WTC11 (cell line): ENCODE measurements at regions not wholly inside any gene's neighbourhood (a gene's known extent, or its start where the extent isn't known, plus 50 kb on each side); places are given as distances from the start of the nearest gene placed in this dataset.

ENCODE experiments used
- ATAC-seq: fragments of 200-7000 bp; cut with Tn5 transposase; 2 replicates; pipeline ENCODE4 v1.10.0; 2021; ENCODE audit warnings: mild to moderate bottlenecking, moderate library complexity
- CTCF ChIA-PET: fragments of 300-600 bp; sonication (Branson Sonifier 250); formaldehyde crosslinking; loops from one replicate; lab custom pipeline; 2021; ENCODE audit warnings: antibody characterized with exemption; lab: Charles Lee
- POLR2A ChIA-PET: fragments of 350-600 bp; sonication (Branson Sonifier 250); formaldehyde crosslinking; loops from one replicate; lab custom pipeline; 2021; ENCODE audit warnings: antibody characterized with exemption; lab: Charles Lee
- DNase-seq: peaks from one replicate; pipeline ENCODE4 v3.0.0; 2021; ENCODE audit warnings: low spot score
- H3K27ac Mint-ChIP-seq: 2 replicates; pipeline ENCODE4 v1.8.0; 2021; ENCODE audit warnings: mixed read lengths
- H3K27me3 Mint-ChIP-seq: 2 replicates; pipeline ENCODE4 v1.8.0; 2021; ENCODE audit warnings: low read depth, mild to moderate bottlenecking, moderate library complexity, mixed read lengths
- H3K36me3 Mint-ChIP-seq: 2 replicates; pipeline ENCODE4 v1.8.0; 2021; ENCODE audit warnings: mixed read lengths
- H3K4me1 Mint-ChIP-seq: 2 replicates; pipeline ENCODE4 v1.8.0; 2022; ENCODE audit warnings: mixed read lengths
- H3K4me3 Mint-ChIP-seq: 2 replicates; pipeline ENCODE4 v1.8.0; 2021; ENCODE audit warnings: mild to moderate bottlenecking, moderate library complexity, mixed read lengths
- H3K9me3 Mint-ChIP-seq: 2 replicates; pipeline ENCODE4 v1.8.0; 2021; ENCODE audit warnings: mixed read lengths
- ATF1 ChIP-seq: sonication (generic); formaldehyde crosslinking; IDR thresholded peaks from 2 replicates; pipeline ENCODE4 v1.8.1; 2023; ENCODE audit warnings: mild to moderate bottlenecking, moderate library complexity, missing genetic modification reagents
- ATF6 ChIP-seq: sonication (generic); formaldehyde crosslinking; IDR thresholded peaks from 2 replicates; pipeline ENCODE4 v1.8.1; 2023; ENCODE audit warnings: mild to moderate bottlenecking, missing genetic modification reagents
- CREM ChIP-seq: sonication (generic); formaldehyde crosslinking; IDR thresholded peaks from 2 replicates; pipeline ENCODE4 v1.8.1; 2022; ENCODE audit warnings: mild to moderate bottlenecking, missing genetic modification reagents, moderate library complexity
- E2F1 ChIP-seq: sonication (generic); formaldehyde crosslinking; IDR thresholded peaks from 2 replicates; pipeline ENCODE4 v1.8.0; 2022; ENCODE audit warnings: mild to moderate bottlenecking, missing genetic modification reagents
- ERG ChIP-seq: fragments of 250-450 bp; sonication (Bioruptor Pico); IDR thresholded peaks from 2 replicates; pipeline ENCODE4 v1.8.0; 2021; ENCODE audit warnings: mild to moderate bottlenecking
- HMGA2 ChIP-seq: fragments of 250-450 bp; sonication (Bioruptor Pico); IDR thresholded peaks from 2 replicates; pipeline ENCODE4 v1.4.0; 2021; ENCODE audit warnings: mild to moderate bottlenecking, moderate library complexity
- NFATC4 ChIP-seq: fragments of 250-450 bp; sonication (Bioruptor Pico); IDR thresholded peaks from 2 replicates; pipeline ENCODE4 v1.9.0; 2021; ENCODE audit warnings: mild to moderate bottlenecking
- NFYB ChIP-seq: sonication (generic); formaldehyde crosslinking; conservative IDR thresholded peaks from 2 replicates; pipeline ENCODE4 v1.8.0; 2022; ENCODE audit warnings: low read depth, missing genetic modification reagents
- PRRX2 ChIP-seq: fragments of 250-450 bp; sonication (Bioruptor Pico); IDR thresholded peaks from 2 replicates; pipeline ENCODE4 v1.8.0; 2021; ENCODE audit warnings: mild to moderate bottlenecking
- RELA ChIP-seq: sonication (generic); formaldehyde crosslinking; IDR thresholded peaks from 2 replicates; pipeline ENCODE4 v1.8.1; 2022; ENCODE audit warnings: missing genetic modification reagents, mild to moderate bottlenecking, borderline replicate concordance
- SP1 ChIP-seq: sonication (generic); formaldehyde crosslinking; conservative IDR thresholded peaks from 2 replicates; pipeline ENCODE4 v1.8.1; 2022; ENCODE audit warnings: missing genetic modification reagents
- ZNF121 ChIP-seq: sonication (generic); formaldehyde crosslinking; IDR thresholded peaks from 2 replicates; pipeline ENCODE4 v1.8.0; 2023; ENCODE audit warnings: missing genetic modification reagents
- ZNF219 ChIP-seq: sonication (generic); formaldehyde crosslinking; IDR thresholded peaks from 2 replicates; pipeline ENCODE4 v1.8.0; 2023; ENCODE audit warnings: missing genetic modification reagents, mild to moderate bottlenecking, borderline replicate concordance
- ZNF263 ChIP-seq: sonication (generic); formaldehyde crosslinking; IDR thresholded peaks from 2 replicates; pipeline ENCODE4 v1.8.1; 2022; ENCODE audit warnings: low read depth, mild to moderate bottlenecking, moderate library complexity, missing genetic modification reagents
- ZNF425 ChIP-seq: fragments of 250-450 bp; sonication (Bioruptor Pico); conservative IDR thresholded peaks from 2 replicates; pipeline ENCODE4 v1.9.0; 2021; ENCODE audit warnings: mild to moderate bottlenecking
- TF ChIP-seq, protein P1 (sequence below): sonication (generic); formaldehyde crosslinking; conservative IDR thresholded peaks from 2 replicates; pipeline ENCODE4 v1.8.1; 2022; ENCODE audit warnings: mild to moderate bottlenecking, missing genetic modification reagents
- TF ChIP-seq, protein P2 (sequence below): fragments of 250-450 bp; sonication (Bioruptor Pico); IDR thresholded peaks from 2 replicates; pipeline ENCODE4 v2.1.2; 2022; ENCODE audit warnings: mild to moderate bottlenecking, moderate library complexity
- TF ChIP-seq, protein P3 (sequence below): fragments of 250-450 bp; sonication (Bioruptor Pico); IDR thresholded peaks from 2 replicates; pipeline ENCODE4 v1.9.0; 2021; ENCODE audit warnings: mild to moderate bottlenecking
- TF ChIP-seq, protein P4 (sequence below): fragments of 250-450 bp; sonication (Bioruptor Pico); IDR thresholded peaks from 2 replicates; pipeline ENCODE4 v1.9.0; 2021; ENCODE audit warnings: mild to moderate bottlenecking, borderline replicate concordance

DNA sequence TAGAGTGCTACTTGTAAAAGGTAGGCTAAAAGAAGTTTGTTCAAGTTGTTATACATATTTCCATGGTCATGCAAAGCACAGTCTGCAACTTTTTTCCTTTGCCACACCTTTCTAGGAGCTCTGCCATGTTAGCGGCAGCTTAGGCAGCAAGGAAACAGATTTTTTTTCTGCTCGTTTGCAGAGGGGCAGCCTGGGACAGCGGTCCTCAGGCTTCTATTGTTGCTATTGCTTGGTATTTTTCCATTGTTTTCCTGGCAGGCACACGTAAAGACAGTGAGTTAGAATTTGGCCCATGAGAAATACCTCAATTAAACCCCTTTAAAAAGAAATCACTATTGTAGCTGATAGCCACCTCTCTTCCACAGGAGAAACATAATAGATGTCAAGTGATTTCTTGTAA lies 391.4 kb downstream of the SH2D1A start (continued):
- TF ChIP-seq E2F1 (CRISPR knock-in tag) (no peak), NFYB (no peak)
- TF ChIP-seq, protein P1, sequence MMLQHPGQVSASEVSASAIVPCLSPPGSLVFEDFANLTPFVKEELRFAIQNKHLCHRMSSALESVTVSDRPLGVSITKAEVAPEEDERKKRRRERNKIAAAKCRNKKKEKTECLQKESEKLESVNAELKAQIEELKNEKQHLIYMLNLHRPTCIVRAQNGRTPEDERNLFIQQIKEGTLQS (CRISPR knock-in tag): no peak
- TF ChIP-seq, protein P2, sequence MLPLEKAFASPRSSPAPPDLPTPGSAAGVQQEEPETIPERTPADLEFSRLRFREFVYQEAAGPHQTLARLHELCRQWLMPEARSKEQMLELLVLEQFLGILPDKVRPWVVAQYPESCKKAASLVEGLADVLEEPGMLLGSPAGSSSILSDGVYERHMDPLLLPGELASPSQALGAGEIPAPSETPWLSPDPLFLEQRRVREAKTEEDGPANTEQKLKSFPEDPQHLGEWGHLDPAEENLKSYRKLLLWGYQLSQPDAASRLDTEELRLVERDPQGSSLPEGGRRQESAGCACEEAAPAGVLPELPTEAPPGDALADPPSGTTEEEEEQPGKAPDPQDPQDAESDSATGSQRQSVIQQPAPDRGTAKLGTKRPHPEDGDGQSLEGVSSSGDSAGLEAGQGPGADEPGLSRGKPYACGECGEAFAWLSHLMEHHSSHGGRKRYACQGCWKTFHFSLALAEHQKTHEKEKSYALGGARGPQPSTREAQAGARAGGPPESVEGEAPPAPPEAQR (CRISPR knock-in tag): no peak

GRCh38 chrX:124747295-124747694 lies 400.9 kb downstream of the SH2D1A start:
- no peak for DNase-seq
- TF ChIP-seq ATF6 (CRISPR knock-in tag) (no peak), HMGA2 (CRISPR knock-in tag) (no peak), NFATC4 (CRISPR knock-in tag) (no peak), ZNF121 (CRISPR knock-in tag) (no peak)
- Mint-ChIP-seq H3K27ac (no peak overlapping the region), H3K4me1 (no peaks in the 10 kb centered on the region), H3K4me3 (no peak overlapping the region), H3K9me3 (no peaks in the 10 kb centered on the region), H3K27me3 (no peaks in the 10 kb centered on the region), H3K36me3 (no peaks in the 10 kb centered on the region)
- ChIA-PET CTCF (no interaction called here), POLR2A (no interaction called here)
- no peak for ATAC-seq

DNA sequence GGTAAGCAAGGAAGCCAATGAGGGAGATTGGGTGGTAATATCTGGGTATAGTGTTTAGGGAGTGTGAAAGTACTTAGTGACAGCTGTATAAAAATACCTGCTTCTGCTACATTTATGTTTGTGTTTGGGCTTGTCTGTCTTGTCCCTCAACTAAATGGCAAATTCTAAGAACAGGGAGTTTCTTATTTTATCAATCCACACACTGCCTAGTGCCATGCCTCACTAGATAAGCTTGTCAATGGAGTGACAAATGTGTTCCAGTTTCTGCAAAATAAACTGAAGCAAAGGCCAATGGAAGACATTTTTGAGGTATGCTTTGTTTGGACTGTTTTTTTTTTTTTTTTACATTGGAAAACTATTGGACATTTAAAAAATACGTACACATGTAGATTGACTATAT lies 418.0 kb downstream of the SH2D1A start:
- Mint-ChIP-seq H3K4me1 (0 out of 2 replicates have a peak, but pooled peaks cover 3% of the 10 kb centered on the region), H3K9me3 (0 out of 2 replicates have a peak, but pooled peaks cover 8% of the 10 kb centered on the region), H3K27ac (no peak overlapping the region), H3K36me3 (no peaks in the 10 kb centered on the region), H3K4me3 (no peak overlapping the region), H3K27me3 (no peaks in the 10 kb centered on the region; the same call in 1 of the 2 replicates)
- ChIA-PET CTCF (no interaction called here), POLR2A (no interaction called here)
- DNase-seq (no peak), ATAC-seq (no peak)
- TF ChIP-seq ERG (CRISPR knock-in tag) (no peak), ATF1 (CRISPR knock-in tag) (no peak), CREM (CRISPR knock-in tag) (no peak), ZNF219 (CRISPR knock-in tag) (no peak), PRRX2 (CRISPR knock-in tag) (no peak), ZNF263 (CRISPR knock-in tag) (no peak), SP1 (no peak), ZNF425 (CRISPR knock-in tag) (no peak), RELA (CRISPR knock-in tag) (no peak)
- TF ChIP-seq, protein P3, sequence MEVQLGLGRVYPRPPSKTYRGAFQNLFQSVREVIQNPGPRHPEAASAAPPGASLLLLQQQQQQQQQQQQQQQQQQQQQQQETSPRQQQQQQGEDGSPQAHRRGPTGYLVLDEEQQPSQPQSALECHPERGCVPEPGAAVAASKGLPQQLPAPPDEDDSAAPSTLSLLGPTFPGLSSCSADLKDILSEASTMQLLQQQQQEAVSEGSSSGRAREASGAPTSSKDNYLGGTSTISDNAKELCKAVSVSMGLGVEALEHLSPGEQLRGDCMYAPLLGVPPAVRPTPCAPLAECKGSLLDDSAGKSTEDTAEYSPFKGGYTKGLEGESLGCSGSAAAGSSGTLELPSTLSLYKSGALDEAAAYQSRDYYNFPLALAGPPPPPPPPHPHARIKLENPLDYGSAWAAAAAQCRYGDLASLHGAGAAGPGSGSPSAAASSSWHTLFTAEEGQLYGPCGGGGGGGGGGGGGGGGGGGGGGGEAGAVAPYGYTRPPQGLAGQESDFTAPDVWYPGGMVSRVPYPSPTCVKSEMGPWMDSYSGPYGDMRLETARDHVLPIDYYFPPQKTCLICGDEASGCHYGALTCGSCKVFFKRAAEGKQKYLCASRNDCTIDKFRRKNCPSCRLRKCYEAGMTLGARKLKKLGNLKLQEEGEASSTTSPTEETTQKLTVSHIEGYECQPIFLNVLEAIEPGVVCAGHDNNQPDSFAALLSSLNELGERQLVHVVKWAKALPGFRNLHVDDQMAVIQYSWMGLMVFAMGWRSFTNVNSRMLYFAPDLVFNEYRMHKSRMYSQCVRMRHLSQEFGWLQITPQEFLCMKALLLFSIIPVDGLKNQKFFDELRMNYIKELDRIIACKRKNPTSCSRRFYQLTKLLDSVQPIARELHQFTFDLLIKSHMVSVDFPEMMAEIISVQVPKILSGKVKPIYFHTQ (CRISPR knock-in tag): no peak
- TF ChIP-seq, protein P4, sequence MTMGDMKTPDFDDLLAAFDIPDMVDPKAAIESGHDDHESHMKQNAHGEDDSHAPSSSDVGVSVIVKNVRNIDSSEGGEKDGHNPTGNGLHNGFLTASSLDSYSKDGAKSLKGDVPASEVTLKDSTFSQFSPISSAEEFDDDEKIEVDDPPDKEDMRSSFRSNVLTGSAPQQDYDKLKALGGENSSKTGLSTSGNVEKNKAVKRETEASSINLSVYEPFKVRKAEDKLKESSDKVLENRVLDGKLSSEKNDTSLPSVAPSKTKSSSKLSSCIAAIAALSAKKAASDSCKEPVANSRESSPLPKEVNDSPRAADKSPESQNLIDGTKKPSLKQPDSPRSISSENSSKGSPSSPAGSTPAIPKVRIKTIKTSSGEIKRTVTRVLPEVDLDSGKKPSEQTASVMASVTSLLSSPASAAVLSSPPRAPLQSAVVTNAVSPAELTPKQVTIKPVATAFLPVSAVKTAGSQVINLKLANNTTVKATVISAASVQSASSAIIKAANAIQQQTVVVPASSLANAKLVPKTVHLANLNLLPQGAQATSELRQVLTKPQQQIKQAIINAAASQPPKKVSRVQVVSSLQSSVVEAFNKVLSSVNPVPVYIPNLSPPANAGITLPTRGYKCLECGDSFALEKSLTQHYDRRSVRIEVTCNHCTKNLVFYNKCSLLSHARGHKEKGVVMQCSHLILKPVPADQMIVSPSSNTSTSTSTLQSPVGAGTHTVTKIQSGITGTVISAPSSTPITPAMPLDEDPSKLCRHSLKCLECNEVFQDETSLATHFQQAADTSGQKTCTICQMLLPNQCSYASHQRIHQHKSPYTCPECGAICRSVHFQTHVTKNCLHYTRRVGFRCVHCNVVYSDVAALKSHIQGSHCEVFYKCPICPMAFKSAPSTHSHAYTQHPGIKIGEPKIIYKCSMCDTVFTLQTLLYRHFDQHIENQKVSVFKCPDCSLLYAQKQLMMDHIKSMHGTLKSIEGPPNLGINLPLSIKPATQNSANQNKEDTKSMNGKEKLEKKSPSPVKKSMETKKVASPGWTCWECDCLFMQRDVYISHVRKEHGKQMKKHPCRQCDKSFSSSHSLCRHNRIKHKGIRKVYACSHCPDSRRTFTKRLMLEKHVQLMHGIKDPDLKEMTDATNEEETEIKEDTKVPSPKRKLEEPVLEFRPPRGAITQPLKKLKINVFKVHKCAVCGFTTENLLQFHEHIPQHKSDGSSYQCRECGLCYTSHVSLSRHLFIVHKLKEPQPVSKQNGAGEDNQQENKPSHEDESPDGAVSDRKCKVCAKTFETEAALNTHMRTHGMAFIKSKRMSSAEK (CRISPR knock-in tag): no peak
